ENCODE measurements at regions not wholly inside any gene's neighbourhood (a gene's known extent, or its start where the extent isn't known, plus 50 kb on each side); places are given as distances from the start of the nearest gene placed in this dataset.
A peak's percentile ranks its signal among the peaks of the same experiment; 100 is the strongest.

DNA sequence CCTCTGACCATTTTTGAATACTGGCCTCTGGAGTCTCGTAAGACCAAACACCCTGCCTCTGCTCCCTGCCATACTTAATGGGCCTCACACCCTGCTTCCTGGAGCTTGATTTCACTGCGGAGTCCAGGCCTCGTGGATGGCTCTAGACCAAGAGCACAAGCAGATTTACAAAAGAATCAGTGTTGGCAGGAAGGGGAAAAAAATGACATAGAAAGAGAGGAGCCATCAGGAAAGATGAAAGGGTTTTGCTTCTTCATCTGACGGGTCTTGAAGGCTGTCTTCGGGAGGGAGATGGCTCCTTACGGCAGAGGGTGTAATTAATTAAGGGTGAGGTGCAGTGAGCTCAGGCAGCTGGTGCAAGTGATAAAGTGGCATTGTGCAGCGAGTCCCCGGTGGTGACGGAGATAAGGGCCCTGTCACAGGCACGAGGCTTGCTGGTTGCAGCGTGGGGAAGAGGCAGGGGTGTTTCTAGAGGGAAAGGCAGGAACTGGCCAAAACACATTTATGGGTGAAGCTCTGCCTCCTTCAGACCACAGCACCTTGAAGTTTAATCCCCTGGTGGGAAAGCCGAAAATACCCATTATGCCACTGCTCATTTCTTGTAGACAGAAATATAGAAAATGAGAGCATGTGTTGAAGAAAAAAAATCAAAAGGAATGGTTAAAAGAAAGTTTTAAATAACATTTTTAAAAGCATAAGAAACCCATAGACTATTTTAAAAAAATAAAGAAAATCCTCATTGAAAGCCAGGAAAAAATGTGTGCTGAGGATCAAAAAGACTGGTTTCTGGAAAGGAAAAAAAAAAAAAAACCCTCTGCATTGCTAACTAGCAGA is 128.6 kb upstream of the LRFN2 start (continued):
- TF ChIP-seq, protein P1, sequence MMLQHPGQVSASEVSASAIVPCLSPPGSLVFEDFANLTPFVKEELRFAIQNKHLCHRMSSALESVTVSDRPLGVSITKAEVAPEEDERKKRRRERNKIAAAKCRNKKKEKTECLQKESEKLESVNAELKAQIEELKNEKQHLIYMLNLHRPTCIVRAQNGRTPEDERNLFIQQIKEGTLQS (IDR thresholded peaks at IDR 0.05) = peak; percentile 71
- TF ChIP-seq, protein P1 (CRISPR knock-in tag; conservative IDR thresholded peaks at IDR 0.05) = no peak
- TF ChIP-seq ATF1 (CRISPR knock-in tag; IDR thresholded peaks at IDR 0.05) (no peak), ATF1 (tag; IDR thresholded peaks at IDR 0.05) (peak; percentile 74), ILK (tag; IDR thresholded peaks at IDR 0.05; ENCODE audit: borderline replicate concordance, low read depth) (no peak), RB1 (IDR thresholded peaks at IDR 0.05; ENCODE audit: low read depth) (no peak), STAT5B (CRISPR knock-in tag; IDR thresholded peaks at IDR 0.05) (no peak), ADNP (tag; IDR thresholded peaks at IDR 0.05) (no peak), PYGO2 (tag; IDR thresholded peaks at IDR 0.05) (peak; percentile 71), CBX8 (IDR thresholded peaks at IDR 0.05; ENCODE audit: borderline replicate concordance, extremely low read depth, low read depth, low read length, poor library complexity, severe bottlenecking) (no peak), ZFP36 (IDR thresholded peaks at IDR 0.05; ENCODE audit: low read depth, low read length, partially characterized antibody) (no peak), ATF7 (IDR thresholded peaks at IDR 0.05) (peak; percentile 62), ELF4 (CRISPR knock-in tag; IDR thresholded peaks at IDR 0.05) (peak; percentile 89)
- TF ChIP-seq, protein P2, sequence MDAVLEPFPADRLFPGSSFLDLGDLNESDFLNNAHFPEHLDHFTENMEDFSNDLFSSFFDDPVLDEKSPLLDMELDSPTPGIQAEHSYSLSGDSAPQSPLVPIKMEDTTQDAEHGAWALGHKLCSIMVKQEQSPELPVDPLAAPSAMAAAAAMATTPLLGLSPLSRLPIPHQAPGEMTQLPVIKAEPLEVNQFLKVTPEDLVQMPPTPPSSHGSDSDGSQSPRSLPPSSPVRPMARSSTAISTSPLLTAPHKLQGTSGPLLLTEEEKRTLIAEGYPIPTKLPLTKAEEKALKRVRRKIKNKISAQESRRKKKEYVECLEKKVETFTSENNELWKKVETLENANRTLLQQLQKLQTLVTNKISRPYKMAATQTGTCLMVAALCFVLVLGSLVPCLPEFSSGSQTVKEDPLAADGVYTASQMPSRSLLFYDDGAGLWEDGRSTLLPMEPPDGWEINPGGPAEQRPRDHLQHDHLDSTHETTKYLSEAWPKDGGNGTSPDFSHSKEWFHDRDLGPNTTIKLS (IDR thresholded peaks at IDR 0.05; ENCODE audit: borderline replicate concordance, low read depth) = 0 out of 2 replicates have a peak, but pooled peaks have one; percentile 30
- TF ChIP-seq, protein P3, sequence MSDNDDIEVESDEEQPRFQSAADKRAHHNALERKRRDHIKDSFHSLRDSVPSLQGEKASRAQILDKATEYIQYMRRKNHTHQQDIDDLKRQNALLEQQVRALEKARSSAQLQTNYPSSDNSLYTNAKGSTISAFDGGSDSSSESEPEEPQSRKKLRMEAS (CRISPR knock-in tag; IDR thresholded peaks at IDR 0.05) = peak; percentile 86
- TF ChIP-seq, protein P4, sequence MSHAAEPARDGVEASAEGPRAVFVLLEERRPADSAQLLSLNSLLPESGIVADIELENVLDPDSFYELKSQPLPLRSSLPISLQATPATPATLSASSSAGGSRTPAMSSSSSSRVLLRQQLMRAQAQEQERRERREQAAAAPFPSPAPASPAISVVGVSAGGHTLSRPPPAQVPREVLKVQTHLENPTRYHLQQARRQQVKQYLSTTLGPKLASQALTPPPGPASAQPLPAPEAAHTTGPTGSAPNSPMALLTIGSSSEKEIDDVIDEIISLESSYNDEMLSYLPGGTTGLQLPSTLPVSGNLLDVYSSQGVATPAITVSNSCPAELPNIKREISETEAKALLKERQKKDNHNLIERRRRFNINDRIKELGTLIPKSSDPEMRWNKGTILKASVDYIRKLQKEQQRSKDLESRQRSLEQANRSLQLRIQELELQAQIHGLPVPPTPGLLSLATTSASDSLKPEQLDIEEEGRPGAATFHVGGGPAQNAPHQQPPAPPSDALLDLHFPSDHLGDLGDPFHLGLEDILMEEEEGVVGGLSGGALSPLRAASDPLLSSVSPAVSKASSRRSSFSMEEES (CRISPR knock-in tag; IDR thresholded peaks at IDR 0.05) = peak; percentile 18; the same call in 1 of the 2 replicates
- TF ChIP-seq, protein P5, sequence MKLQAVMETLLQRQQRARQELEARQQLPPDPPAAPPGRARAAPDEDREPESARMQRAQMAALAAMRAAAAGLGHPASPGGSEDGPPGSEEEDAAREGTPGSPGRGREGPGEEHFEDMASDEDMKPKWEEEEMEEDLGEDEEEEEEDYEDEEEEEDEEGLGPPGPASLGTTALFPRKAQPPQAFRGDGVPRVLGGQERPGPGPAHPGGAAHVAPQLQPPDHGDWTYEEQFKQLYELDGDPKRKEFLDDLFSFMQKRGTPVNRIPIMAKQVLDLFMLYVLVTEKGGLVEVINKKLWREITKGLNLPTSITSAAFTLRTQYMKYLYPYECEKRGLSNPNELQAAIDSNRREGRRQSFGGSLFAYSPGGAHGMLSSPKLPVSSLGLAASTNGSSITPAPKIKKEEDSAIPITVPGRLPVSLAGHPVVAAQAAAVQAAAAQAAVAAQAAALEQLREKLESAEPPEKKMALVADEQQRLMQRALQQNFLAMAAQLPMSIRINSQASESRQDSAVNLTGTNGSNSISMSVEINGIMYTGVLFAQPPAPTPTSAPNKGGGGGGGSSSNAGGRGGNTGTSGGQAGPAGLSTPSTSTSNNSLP (IDR thresholded peaks at IDR 0.05; ENCODE audit: borderline replicate concordance, low read depth, low read length) = peak; percentile 77
